Nephron progenitor cell (in vitro differentiated cells): ENCODE measurements at regions not wholly inside any gene's neighbourhood (a gene's known extent, or its start where the extent isn't known, plus 50 kb on each side); places are given as distances from the start of the nearest gene placed in this dataset.
"Not testable (repeated sequence)": the region's sequence is repeated elsewhere in the genome, so short reads cannot be mapped to it uniquely, and the experiment has no call there.

ENCODE experiments used
- DNase-seq: peaks from one replicate; pipeline ENCODE4 v3.0.0; 2021
- H3K27ac Mint-ChIP-seq: 2 replicates; pipeline ENCODE4 v1.8.0; 2021; ENCODE audit warnings: mild to moderate bottlenecking, moderate library complexity, mixed read lengths
- H3K27me3 Mint-ChIP-seq: 2 replicates; pipeline ENCODE4 v1.8.0; 2021; ENCODE audit warnings: mild to moderate bottlenecking, low read depth, mixed read lengths; ENCODE audit not compliant: poor library complexity
- H3K36me3 Mint-ChIP-seq: 2 replicates; pipeline ENCODE4 v1.8.0; 2021; ENCODE audit warnings: low read depth, mixed read lengths
- H3K4me1 Mint-ChIP-seq: 2 replicates; pipeline ENCODE4 v1.8.0; 2021; ENCODE audit warnings: mixed read lengths
- H3K4me3 Mint-ChIP-seq: 2 replicates; pipeline ENCODE4 v1.8.0; 2021; ENCODE audit warnings: mild to moderate bottlenecking, moderate library complexity, mixed read lengths
- H3K9me3 Mint-ChIP-seq: 2 replicates; pipeline ENCODE4 v1.8.0; 2021; ENCODE audit warnings: mild to moderate bottlenecking, moderate library complexity, mixed read lengths

DNA sequence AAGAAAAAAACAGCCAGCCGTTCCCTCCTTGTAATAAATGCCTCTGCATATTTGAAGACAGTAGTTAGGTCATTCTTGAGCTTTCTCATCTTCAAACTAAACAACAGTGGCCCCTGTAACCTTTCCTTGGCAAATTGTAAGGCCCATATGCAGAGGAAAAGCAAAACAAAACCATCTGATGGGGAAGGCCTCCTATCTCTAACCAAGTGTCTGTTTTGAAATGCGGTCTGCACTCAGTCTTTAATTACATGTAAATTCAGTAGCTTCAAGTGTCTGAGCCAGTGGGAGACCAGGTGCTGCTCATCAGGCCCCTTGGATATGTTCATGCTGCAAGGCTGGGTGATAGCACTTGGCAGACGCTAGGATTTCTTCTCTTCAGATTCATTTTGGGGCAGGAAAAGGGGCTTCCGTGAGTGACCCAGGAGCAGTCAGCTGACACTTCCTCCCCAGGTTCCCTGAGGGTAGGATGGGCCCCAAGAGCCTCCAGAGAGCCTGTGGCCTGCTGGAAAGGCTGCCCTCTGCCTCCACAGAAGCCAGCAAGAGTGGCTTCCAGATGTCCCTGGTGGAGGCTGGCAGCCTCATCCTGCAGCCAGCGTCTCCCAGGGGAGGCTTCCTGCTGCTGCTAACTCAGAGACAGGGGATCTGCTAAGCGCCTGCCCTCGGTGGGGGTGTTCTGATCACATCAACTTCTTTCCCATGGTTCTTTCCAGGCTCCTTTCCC, 60.2 kb upstream of the PLGLB2 start:
- DNase-seq, H3K27me3 Mint-ChIP-seq, H3K9me3 Mint-ChIP-seq, H3K4me3 Mint-ChIP-seq, H3K36me3 Mint-ChIP-seq: not testable (repeated sequence)
- H3K27ac Mint-ChIP-seq, result peak overlapping the region; percentile 51
- H3K4me1 Mint-ChIP-seq, result peaks cover 16% of the 10 kb centered on the region

DNA sequence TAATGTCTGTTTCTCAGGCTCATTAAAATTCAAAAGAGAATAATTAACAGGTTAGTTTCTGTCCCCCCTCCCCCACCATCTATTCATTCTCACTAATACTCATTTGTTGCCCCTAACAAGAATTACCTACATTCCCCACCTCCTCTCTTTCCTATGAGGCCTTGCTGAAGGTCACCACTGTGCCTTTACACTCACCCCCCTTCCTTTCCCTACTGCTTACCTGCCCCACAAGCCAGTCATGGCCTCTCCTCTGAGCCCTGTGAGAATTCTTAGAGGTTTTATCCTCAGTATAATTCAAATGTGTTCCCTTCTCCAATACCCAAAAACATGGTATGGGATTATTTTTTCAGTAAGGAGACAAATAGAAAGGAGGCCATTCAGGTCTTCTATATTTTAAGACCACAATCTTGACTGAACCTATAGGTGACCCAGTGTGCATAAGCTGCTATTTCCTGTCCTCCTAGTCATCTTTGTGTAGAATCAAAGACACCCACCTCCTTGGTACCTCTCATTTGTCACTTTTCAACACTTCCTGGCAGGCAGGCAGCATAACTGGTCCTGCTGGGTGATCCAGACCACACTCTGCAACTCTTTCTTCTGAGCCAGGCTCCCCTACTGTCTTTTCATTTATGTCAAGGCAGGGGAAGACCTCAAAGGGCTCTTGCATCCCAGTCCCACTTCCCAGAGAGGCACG, 55.8 kb upstream of the PLGLB2 start:
- not testable (repeated sequence) for H3K9me3 Mint-ChIP-seq, DNase-seq, H3K4me3 Mint-ChIP-seq, H3K4me1 Mint-ChIP-seq, H3K27ac Mint-ChIP-seq, H3K36me3 Mint-ChIP-seq, H3K27me3 Mint-ChIP-seq

DNA sequence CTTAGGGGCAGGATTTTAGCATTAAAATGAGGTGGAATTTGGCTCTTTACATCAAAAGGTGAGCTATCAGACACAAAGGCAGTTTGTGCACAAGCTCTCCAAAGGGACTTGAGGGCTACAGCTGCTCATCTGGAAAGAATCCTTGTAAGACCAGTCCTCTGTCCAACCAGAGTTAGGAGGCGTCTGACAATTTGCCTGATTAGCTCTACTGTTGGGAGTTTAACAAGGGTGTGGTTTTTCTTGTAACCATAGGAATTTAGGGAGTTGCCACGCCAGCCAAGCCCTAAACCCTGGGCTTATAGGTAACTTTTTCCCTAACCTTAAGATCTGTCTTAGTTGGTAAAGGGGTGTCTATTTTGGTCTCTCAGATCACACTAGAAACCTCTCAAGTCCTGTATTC, 55.0 kb upstream of the PLGLB2 start:
- not testable (repeated sequence) for H3K27me3 Mint-ChIP-seq, H3K36me3 Mint-ChIP-seq, H3K9me3 Mint-ChIP-seq, H3K4me3 Mint-ChIP-seq, H3K27ac Mint-ChIP-seq, H3K4me1 Mint-ChIP-seq, DNase-seq

DNA sequence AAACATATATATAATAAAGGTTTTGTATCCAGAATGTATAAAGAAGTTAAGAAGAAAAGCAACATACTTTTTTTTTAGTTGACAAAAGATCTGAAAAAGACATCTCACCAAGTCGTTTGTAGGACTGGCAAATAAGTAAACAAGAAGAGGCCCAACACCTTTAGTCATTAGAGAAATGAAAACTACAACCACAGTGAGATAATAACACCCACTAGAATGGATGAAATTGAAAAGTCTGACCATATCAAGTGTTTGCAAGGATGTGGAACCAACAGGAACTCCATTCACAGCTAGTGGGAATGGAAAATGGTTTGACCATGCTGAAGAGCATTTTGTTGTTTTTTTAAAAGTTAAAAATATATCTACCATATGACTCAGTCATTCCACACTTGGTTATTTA, 54.0 kb upstream of the PLGLB2 start:
- not testable (repeated sequence) for H3K27ac Mint-ChIP-seq, H3K36me3 Mint-ChIP-seq, H3K4me3 Mint-ChIP-seq, H3K4me1 Mint-ChIP-seq, DNase-seq, H3K27me3 Mint-ChIP-seq, H3K9me3 Mint-ChIP-seq

DNA sequence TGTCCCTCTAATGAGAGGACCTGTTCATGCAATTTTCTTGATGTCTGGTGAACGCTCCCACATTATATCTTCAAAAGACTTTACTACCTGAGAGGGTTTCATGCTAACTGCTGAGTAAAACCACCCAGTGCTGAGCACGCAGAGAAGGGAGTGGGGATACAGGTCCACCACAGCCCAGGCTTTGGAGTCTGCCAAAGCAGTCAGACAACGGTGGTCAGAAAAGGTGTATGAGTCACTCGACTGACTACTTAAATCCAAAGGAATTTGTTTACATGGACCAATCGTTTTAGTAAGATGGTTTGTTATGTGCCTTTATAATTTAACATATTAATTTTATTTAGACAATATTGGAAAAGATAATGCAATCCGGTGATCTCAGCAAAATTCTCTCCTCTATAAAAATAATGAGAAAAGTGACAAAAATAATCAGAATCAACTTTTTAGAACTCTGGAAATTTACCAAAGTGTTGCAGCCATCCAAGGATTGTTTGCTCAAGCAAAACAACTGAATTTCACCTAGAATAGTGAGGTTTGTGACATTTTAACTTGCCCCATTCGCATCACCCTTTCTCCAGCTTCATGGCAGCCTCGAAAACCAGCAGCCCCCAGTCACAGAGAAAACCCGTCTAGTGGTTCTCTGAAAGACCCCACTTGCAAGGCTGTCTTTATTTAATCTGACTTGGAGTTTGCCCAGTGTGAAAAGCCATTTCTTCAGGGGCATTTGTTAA, 52.1 kb upstream of the PLGLB2 start:
- H3K4me3 Mint-ChIP-seq, H3K4me1 Mint-ChIP-seq, H3K36me3 Mint-ChIP-seq, H3K27me3 Mint-ChIP-seq, H3K27ac Mint-ChIP-seq, H3K9me3 Mint-ChIP-seq, DNase-seq: not testable (repeated sequence)
